T-helper 1 cell (primary cell): ENCODE measurements at regions not wholly inside any gene's neighbourhood (a gene's known extent, or its start where the extent isn't known, plus 50 kb on each side); places are given as distances from the start of the nearest gene placed in this dataset.
A peak's percentile ranks its signal among the peaks of the same experiment; 100 is the strongest.

ENCODE experiments used
- DNase-seq, 5 donors: peaks; one replicate each; pipeline ENCODE4 v3.0.0-alpha.2; 2012 to 2020

- peak in 1 of 5 donors; percentile 8 for DNase-seq
Measured at GRCh38 chr4:38489924-38490639, 173.9 kb upstream of the KLF3 start.

GRCh38 chr4:38490753-38491446 is 173.1 kb upstream of the KLF3 start:
- DNase-seq = no peak

- no peak for DNase-seq
Measured at GRCh38 chr4:38491854-38492478, 172.0 kb upstream of the KLF3 start.

- DNase-seq = no peak
Measured at GRCh38 chr4:38493066-38493465, 170.9 kb upstream of the KLF3 start.

- no peak for DNase-seq
Measured at GRCh38 chr4:38495446-38495845, 168.6 kb upstream of the KLF3 start.

GRCh38 chr4:38497121-38497520 is 166.9 kb upstream of the KLF3 start:
- no peak for DNase-seq

GRCh38 chr4:38499101-38499500 is 164.9 kb upstream of the KLF3 start:
- no peak for DNase-seq

GRCh38 chr4:38500433-38500832 is 163.6 kb upstream of the KLF3 start:
- DNase-seq = no peak

GRCh38 chr4:38501698-38502097 is 162.3 kb upstream of the KLF3 start:
- DNase-seq = no peak

GRCh38 chr4:38503689-38504395 is 160.2 kb upstream of the KLF3 start:
- no peak for DNase-seq

GRCh38 chr4:38504396-38504715 is 159.6 kb upstream of the KLF3 start:
- no peak for DNase-seq

GRCh38 chr4:38509551-38509950 is 154.4 kb upstream of the KLF3 start:
- peak in 4 of 5 donors; percentile 19 to 79 (median 22) for DNase-seq

GRCh38 chr4:38510201-38510600 is 153.8 kb upstream of the KLF3 start:
- no peak for DNase-seq

GRCh38 chr4:38511702-38512101 is 152.3 kb upstream of the KLF3 start:
- DNase-seq = no peak

GRCh38 chr4:38512840-38513239 is 151.2 kb upstream of the KLF3 start:
- DNase-seq = no peak

- DNase-seq = no peak
Measured at GRCh38 chr4:38514465-38515146, 149.4 kb upstream of the KLF3 start.

GRCh38 chr4:38516190-38516589 is 147.8 kb upstream of the KLF3 start:
- no peak for DNase-seq

- no peak for DNase-seq
Measured at GRCh38 chr4:38519666-38520065, 144.3 kb upstream of the KLF3 start.

GRCh38 chr4:38523054-38523453 is 140.9 kb upstream of the KLF3 start:
- DNase-seq = no peak

GRCh38 chr4:38523524-38524448 is 140.2 kb upstream of the KLF3 start:
- peak in 3 of 5 donors; percentile 16 to 96 (median 29) for DNase-seq

- no peak for DNase-seq
Measured at GRCh38 chr4:38526412-38526811, 137.6 kb upstream of the KLF3 start.
